ENCODE measurements at regions not wholly inside any gene's neighbourhood (a gene's known extent, or its start where the extent isn't known, plus 50 kb on each side); places are given as distances from the start of the nearest gene placed in this dataset.

GRCh38 chr14:100015251-100015655 is 50.0 kb upstream of the EVL start (continued):
- TF ChIP-seq REST (IDR thresholded peaks at IDR 0.05; ENCODE audit: low read depth, low read length) (no peak), PBX3 (IDR thresholded peaks at IDR 0.05) (no peak)

Measured in SK-N-SH (cell line).